Epithelial cell of proximal tubule (primary cell): ENCODE measurements at regions not wholly inside any gene's neighbourhood (a gene's known extent, or its start where the extent isn't known, plus 50 kb on each side); places are given as distances from the start of the nearest gene placed in this dataset.

Experiments
- DNase-seq: peaks from one replicate; pipeline ENCODE4 v3.0.0-alpha.2; 2011; ENCODE audit warnings: low read depth
- H3K4me3 ChIP-seq: 2 replicates; pipeline ENCODE4 v1.5.1; 2011; ENCODE audit warnings: low read depth, mild to moderate bottlenecking, low read length
- TF ChIP-seq, protein P1 (sequence below): conservative IDR thresholded peaks from 2 replicates; pipeline ENCODE4 v1.5.1; 2012; ENCODE audit warnings: low read depth, mild to moderate bottlenecking, low read length

- no peak overlapping the region for H3K4me3 ChIP-seq
- TF ChIP-seq, protein P1, sequence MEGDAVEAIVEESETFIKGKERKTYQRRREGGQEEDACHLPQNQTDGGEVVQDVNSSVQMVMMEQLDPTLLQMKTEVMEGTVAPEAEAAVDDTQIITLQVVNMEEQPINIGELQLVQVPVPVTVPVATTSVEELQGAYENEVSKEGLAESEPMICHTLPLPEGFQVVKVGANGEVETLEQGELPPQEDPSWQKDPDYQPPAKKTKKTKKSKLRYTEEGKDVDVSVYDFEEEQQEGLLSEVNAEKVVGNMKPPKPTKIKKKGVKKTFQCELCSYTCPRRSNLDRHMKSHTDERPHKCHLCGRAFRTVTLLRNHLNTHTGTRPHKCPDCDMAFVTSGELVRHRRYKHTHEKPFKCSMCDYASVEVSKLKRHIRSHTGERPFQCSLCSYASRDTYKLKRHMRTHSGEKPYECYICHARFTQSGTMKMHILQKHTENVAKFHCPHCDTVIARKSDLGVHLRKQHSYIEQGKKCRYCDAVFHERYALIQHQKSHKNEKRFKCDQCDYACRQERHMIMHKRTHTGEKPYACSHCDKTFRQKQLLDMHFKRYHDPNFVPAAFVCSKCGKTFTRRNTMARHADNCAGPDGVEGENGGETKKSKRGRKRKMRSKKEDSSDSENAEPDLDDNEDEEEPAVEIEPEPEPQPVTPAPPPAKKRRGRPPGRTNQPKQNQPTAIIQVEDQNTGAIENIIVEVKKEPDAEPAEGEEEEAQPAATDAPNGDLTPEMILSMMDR = no peak
- DNase-seq = no peak
Measured at GRCh38 chr11:32172041-32172847, 81.4 kb downstream of the RCN1 start.

- TF ChIP-seq, protein P1 = peak; percentile 74
- H3K4me3 ChIP-seq = peak overlapping the region; percentile 47
- DNase-seq = no peak
Measured at GRCh38 chr11:32172848-32173834, 82.3 kb downstream of the RCN1 start.

DNA sequence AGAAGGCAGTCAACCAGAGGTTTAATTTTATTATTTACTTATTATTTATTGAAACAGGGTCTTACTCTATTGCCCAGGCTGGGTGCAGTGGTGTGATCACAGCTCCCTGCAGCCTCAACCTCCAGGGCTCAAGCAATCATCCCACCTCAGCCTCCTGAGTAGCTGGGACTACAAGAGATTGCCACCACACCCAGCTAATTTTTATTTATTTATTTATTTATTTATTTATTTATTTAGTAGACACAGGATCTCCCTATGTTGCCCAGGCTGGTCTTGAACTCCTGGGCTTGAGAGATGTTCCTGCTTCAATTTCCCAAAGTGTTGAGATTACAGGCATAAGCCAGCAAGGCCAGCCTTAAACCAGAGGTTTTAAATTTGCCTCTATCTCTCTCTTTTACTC, 83.1 kb downstream of the RCN1 start:
- no peak overlapping the region for H3K4me3 ChIP-seq
- TF ChIP-seq, protein P1 = no peak

GRCh38 chr11:32176223-32176934, 85.5 kb downstream of the RCN1 start:
- H3K4me3 ChIP-seq = no peak overlapping the region
- peak; percentile 27 for DNase-seq
- TF ChIP-seq, protein P1 = peak; percentile 95

More for the DNA sequence above, 83.1 kb downstream of the RCN1 start:
- DNase-seq = no peak

GRCh38 chr11:32178692-32179091, 87.8 kb downstream of the RCN1 start:
- TF ChIP-seq, protein P1 = no peak
- DNase-seq = no peak
- H3K4me3 ChIP-seq = no peak overlapping the region

GRCh38 chr11:32183512-32183911, 92.6 kb downstream of the RCN1 start:
- no peak overlapping the region for H3K4me3 ChIP-seq
- DNase-seq = no peak
- TF ChIP-seq, protein P1 = no peak
